Kidney epithelial cell (primary cell): ENCODE measurements at regions not wholly inside any gene's neighbourhood (a gene's known extent, or its start where the extent isn't known, plus 50 kb on each side); places are given as distances from the start of the nearest gene placed in this dataset.
"Not testable (repeated sequence)": the region's sequence is repeated elsewhere in the genome, so short reads cannot be mapped to it uniquely, and the experiment has no call there.

ENCODE experiments used
- DNase-seq: peaks from one replicate; pipeline ENCODE4 v3.0.0-alpha.2; 2010; ENCODE audit warnings: low read depth
- H3K27me3 ChIP-seq: 2 replicates; pipeline ENCODE4 v1.6.0; 2011; ENCODE audit warnings: low read length; ENCODE audit not compliant: control insufficient read depth, insufficient read depth
- H3K36me3 ChIP-seq: 2 replicates; pipeline ENCODE4 v1.5.1; 2011; ENCODE audit warnings: low read length; ENCODE audit not compliant: control insufficient read depth, insufficient read depth
- H3K4me3 ChIP-seq: 2 replicates; pipeline ENCODE4 v1.5.1; 2011; ENCODE audit warnings: low read depth, mild to moderate bottlenecking, control low read depth, low read length
- CTCF ChIP-seq: IDR thresholded peaks from 2 replicates; pipeline ENCODE4 v1.5.1; 2011; ENCODE audit warnings: mild to moderate bottlenecking, moderate library complexity, low read length, control low read depth, inconsistent platforms; ENCODE audit not compliant: insufficient read depth, poor library complexity, severe bottlenecking

DNA sequence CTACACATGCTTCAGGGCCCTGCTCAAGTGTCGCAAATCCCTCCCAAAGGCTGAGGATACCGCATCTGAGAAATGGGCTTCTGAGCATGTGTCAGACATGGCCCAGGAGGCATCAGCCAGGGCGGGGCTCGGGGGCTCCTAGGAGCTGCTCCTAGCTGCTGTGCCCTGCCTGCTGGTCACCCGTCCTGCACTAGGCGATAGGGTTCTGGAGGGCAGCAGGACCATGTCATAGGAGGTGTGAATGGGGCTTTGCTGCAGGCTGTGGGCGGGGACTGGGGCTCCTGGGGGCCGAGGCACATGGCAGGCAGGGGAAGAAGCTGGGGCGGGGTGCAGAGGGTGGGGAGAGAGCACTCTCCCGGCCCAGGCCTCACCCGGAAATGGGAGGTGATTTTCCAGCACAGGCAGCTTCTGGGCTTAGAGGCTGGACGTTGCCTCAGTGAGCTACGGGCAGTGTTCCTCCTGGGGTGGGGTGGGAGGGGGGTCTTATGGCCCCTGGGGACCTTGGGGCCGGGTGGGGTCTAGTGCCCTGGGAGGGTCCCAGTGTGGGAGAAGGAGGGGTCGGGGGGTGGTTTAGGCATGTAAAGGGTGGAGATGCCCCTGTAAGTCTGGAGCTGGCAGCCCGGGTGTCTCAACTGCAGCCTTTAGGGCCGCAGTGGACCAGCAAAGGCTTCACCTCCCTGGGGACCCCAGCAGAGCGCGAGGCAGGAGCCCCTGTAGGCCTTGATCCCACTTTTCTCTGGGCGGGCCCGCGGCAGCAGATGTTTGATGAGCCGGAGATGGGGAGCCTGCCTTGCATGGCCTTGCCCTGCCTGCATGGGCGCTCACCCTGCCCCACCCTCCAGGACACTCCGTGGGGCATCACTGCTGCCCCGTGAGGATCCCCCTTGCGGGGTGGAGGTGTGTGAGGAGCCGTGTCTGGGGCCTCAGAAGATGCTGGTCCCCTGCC lies 98.6 kb upstream of the LRPAP1 start:
- H3K4me3 ChIP-seq: no peak overlapping the region
- TF ChIP-seq CTCF: no peak
- DNase-seq: no peak
- no peaks in the 10 kb centered on the region for H3K27me3 ChIP-seq
- no peaks in the 10 kb centered on the region for H3K36me3 ChIP-seq

DNA sequence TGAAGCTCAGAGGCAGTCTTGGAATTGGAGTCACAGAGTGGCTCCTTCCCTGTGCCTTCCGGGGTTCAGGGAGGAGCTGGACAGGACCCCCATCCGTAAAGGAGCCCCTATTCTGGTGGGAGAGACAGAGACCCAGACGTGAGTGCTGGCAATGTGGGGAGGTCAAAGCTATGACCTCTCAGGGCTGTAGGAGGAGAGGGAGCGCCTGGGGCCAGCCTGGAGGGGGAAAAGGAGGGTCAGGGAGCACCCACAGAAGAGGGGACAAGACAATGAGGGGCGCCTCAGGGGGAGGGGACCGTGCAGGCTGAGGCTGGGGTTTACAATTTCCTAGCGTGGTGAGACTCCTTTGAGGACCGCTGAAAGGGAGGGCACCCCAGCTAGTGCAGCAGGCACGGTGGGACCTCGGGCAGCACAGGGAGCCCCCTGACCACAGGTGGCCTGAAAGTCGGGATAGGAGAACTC lies 97.9 kb upstream of the LRPAP1 start:
- H3K36me3 ChIP-seq: no peaks in the 10 kb centered on the region
- no peak for TF ChIP-seq CTCF
- no peak for DNase-seq
- H3K4me3 ChIP-seq: no peak overlapping the region
- no peaks in the 10 kb centered on the region for H3K27me3 ChIP-seq

- no peak for DNase-seq
- no peak for TF ChIP-seq CTCF
- no peaks in the 10 kb centered on the region for H3K27me3 ChIP-seq
- H3K4me3 ChIP-seq: no peak overlapping the region
- H3K36me3 ChIP-seq: no peaks in the 10 kb centered on the region
Observed at GRCh38 chr4:3629665-3630064, 97.4 kb upstream of the LRPAP1 start.

DNA sequence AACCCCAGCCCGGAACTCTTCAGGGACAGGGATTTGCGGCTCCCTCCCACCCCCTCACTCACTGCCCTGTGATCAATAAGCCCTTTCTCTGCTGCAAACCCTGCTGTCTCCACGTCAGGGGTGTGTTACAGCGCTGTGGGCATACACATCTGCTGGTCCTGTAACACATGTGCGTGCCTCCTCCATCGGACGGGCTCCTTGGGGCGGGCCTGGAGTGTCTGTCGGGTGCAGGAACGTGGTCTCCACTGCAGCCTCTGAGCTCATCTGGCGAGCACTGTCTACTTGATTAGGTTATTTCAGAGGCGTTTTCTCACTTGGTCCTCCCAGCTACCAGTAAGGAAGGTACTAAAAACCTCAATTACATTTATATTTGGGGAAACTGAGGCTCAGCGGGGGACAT lies 97.0 kb upstream of the LRPAP1 start:
- H3K36me3 ChIP-seq, H3K4me3 ChIP-seq, DNase-seq, H3K27me3 ChIP-seq: not testable (repeated sequence)

- Histone ChIP-seq H3K4me3 (no peak overlapping the region), H3K36me3 (no peaks in the 10 kb centered on the region), H3K27me3 (no peaks in the 10 kb centered on the region)
- no peak for DNase-seq
- no peak for TF ChIP-seq CTCF
Observed at GRCh38 chr4:3628868-3629175, 96.6 kb upstream of the LRPAP1 start.

DNA sequence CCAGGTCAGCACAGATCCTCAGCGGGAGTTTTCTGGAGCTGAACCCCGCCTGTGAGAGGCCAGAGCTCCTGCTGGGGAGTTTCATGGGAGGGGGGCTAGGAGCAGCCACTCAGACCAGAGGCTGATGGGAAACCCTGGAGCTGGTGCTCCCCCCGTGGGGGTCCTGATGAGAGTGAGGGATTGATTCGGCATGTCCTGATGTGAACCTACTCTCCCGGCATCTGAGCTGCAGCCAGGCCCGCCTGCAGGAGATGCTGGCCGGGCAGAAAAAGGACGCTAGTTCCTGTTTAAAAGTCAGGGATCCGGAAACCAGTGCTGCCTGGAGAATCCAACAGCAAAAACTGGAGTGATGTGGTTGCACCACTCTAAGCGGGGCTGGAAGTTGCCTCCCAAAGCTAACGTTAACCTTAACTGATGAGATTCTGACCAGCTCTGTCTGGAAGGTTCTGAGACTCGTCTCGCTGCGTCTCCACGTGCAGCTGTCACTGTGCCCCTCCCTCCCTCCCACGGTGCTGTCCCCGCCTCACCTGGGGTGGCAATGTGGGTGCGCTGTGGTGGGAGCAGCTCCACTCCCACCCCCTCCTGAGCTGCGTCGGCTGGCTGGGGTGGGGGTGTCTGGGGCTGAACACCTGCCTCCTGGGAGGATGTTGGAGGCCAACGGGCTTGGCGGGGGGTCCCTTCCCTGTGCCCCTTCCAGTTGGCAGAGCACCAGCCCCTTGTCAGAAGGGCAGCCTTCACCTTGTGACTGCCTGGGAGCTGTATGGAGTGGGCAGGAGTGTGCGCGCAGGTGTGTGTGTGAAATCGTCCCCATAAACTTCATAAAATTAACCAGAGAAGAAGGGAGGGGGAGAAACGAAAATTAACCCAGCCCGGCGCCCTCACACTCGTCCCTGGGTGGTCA lies 96.0 kb upstream of the LRPAP1 start:
- DNase-seq, H3K36me3 ChIP-seq, H3K4me3 ChIP-seq, H3K27me3 ChIP-seq: not testable (repeated sequence)

DNA sequence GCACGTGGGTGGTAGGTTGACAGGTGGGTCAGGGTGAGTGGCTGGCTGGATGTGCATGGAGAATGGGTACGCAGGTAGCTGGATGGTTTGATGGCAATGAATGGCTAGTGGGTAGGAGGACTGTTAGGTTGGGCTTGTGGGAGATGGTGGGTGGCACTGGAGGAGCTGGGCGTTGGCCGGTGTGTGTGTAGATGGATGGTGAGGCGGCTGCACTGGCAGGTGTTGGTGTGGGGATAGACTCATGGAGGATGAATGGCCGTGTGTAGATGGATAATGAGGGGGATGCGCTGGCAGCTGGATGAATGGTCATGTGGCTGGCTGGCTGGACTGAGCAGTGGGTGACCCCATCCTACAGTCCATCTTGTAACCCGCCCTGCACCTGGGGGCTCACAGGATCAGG lies 95.2 kb upstream of the LRPAP1 start:
- H3K4me3 ChIP-seq, H3K27me3 ChIP-seq, DNase-seq, H3K36me3 ChIP-seq: not testable (repeated sequence)

DNA sequence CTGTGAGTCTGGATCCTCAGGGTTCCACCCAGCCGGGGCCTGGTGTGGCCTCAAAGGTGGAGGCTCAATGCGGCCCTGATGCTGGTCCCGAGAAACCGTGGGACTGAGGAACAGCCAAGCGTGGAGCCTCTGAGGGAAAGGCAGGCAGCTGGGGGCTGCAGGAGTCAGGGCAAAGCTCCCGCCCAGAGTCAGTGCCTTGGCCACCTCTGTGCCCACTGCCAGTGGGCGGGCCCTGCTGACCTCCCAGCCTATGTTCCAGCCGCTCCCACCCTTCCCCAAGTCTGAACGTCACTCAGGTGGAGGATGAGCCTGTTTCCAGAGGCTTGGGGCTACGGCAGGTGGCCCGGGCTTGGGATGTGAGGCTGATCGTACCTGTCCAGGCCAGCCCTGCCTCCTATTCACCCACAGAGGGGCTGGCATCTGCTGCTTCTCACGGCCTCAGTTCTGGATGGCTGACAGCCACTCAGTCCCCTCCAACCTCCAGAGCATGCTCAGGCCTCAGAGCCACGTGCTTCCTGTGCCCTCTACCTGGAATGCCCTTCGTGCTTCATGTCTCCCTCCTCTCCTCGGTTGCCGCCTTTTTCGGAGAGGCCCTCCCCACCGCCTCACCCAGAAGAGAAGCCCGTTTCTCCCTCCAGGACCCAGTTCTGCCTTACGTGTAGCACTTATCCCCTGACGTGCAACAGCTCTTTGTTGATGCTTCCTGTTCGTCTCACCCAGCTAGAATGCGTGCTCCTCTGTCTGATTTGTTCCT lies 94.1 kb upstream of the LRPAP1 start:
- DNase-seq, H3K4me3 ChIP-seq, H3K36me3 ChIP-seq, H3K27me3 ChIP-seq: not testable (repeated sequence)

GRCh38 chr4:3625286-3625875 lies 93.2 kb upstream of the LRPAP1 start:
- H3K27me3 ChIP-seq, DNase-seq, H3K36me3 ChIP-seq, H3K4me3 ChIP-seq: not testable (repeated sequence)
